Heart left ventricle (tissue), 13 donors: ENCODE measurements at regions not wholly inside any gene's neighbourhood (a gene's known extent, or its start where the extent isn't known, plus 50 kb on each side); places are given as distances from the start of the nearest gene placed in this dataset.

Experiments
- CTCF ChIP-seq, 12 donors: fragments of 200-600 bp; sonication (generic) in 4 of 12; IDR thresholded peaks; one replicate each; pipeline versions ENCODE4 v1.5.0 to v1.8.0; 2018 to 2022; ENCODE audit warnings: antibody characterized with exemption in 12 of 12, mild to moderate bottlenecking in 5 of 12
- POLR2A ChIP-seq, 2 donors: fragments of 450-650 bp; IDR thresholded peaks; one replicate each; pipeline ENCODE4 v1.6.1; 2017; ENCODE audit warnings: antibody characterized with exemption in 2 of 2, mild to moderate bottlenecking in 2 of 2, moderate library complexity in 2 of 2
- donor health status: ischemic (EF 13 %, LVEDD 7.1; RV severe dilation, severe dysfunction).
- donor health status: DM: no; HTN: yes; CAD: no.
- donor health status: DM: no; HTN: no; CAD: no.
- donor health status: ischemic (EF 25% LVEDD 6.9; RV normal size, moderate dysfunction).
- donor health status: ischemic (EF 25% LVEDD 5.7; RV mildly dilated, moderate dysfunction).
- donor health status: ischemic (EF 35%, LVEDD 5.7; RV mildly dilated, moderate dysfunction).
- donor health status: nonischemic (EF 11% LVEDD 7.7; RV severe dilation, severe dysfunction).
- donor health status: DM: yes; HTN: yes; CAD: no.
- donor health status: PGD.
- donor health status: ischemic (EF 29% LVEDD 5.4; RV normal size, mild dysfunction).
- donor health status: nonischemic (EF 23%, LVEDD 6.1; RV moderate dilation, normal function).

GRCh38 chr1:13951793-13952751, 252.1 kb downstream of the PRDM2 start:
- TF ChIP-seq CTCF (IDR thresholded peaks at IDR 0.05): no peak
- TF ChIP-seq POLR2A (IDR thresholded peaks at IDR 0.05): no peak
